K562 (cell line): ENCODE measurements at regions not wholly inside any gene's neighbourhood (a gene's known extent, or its start where the extent isn't known, plus 50 kb on each side); places are given as distances from the start of the nearest gene placed in this dataset.

Source experiments
- ATAC-seq: fragments of 200-7000 bp; cut with Tn5 transposase; 3 replicates; pipeline ENCODE4 v1.9.1; 2020; ENCODE audit warnings: moderate library complexity
- BruUV-seq: library from RNA; stranded (reverse); fragments of 400-500 nt; replicated peaks from 2 replicates; lab custom pipeline; 2021; lab: Mats Ljungman, UMichigan
- CTCF ChIA-PET: fragments of 300-600 bp; formaldehyde crosslinking; extraction: SDS; loops from one replicate; lab custom pipeline; 2021; ENCODE audit warnings: low intra/inter-chr PET ratio; lab: Yijun Ruan, JAX
- POLR2A ChIA-PET: fragments of 300-600, 350-650 bp; sonication (Branson Sonifier 250); formaldehyde crosslinking; extraction: SDS; loops from one replicate; lab custom pipeline; 2021; ENCODE audit warnings: antibody characterized with exemption, inconsistent platforms; lab: Yijun Ruan, JAX
- DNase-seq, 4 experiments: peaks; one replicate each; pipeline versions ENCODE4 v3.0.0 to v3.0.0-alpha.2; 2011 to 2018; ENCODE audit warnings: low spot score in 3 of 4, mixed read lengths in 3 of 4; ENCODE audit errors: extremely low read depth in 1 of 4
- FAIRE-seq: peaks from 2 replicates; lab custom pipeline; 2011; peaks lifted over from hg19 to GRCh38; lab: Jason Lieb, UNC
- H2AFZ ChIP-seq: 2 replicates; pipeline ENCODE4 v1.6.0; 2011; ENCODE audit warnings: low read depth, low read length, control low read depth, inconsistent platforms
- H3K27ac ChIP-seq: fragments of 200-600 bp; 3 replicates; pipeline ENCODE4 v1.8.0; 2011; ENCODE audit warnings: low read depth, mild to moderate bottlenecking, control low read depth, inconsistent platforms, low read length, moderate library complexity, mixed read lengths; ENCODE audit errors: extremely low read depth
- H3K27me3 ChIP-seq, 2 experiments: fragments of 300-600 bp in 1 of 2; 2 replicates in 1 of 2; 3 replicates in 1 of 2; pipeline versions ENCODE4 v1.6.0 to v1.8.0; 2011; ENCODE audit warnings: inconsistent platforms in 2 of 2, low read length in 2 of 2, mild to moderate bottlenecking in 1 of 2, mixed read lengths in 1 of 2, moderate library complexity in 1 of 2; ENCODE audit not compliant: control insufficient read depth in 2 of 2, insufficient read depth in 2 of 2
- H3K36me3 ChIP-seq: fragments of 300-600 bp; 3 replicates; pipeline ENCODE4 v1.8.0; 2011; ENCODE audit warnings: mild to moderate bottlenecking, low read length, inconsistent platforms; ENCODE audit not compliant: control insufficient read depth, insufficient read depth
- H3K4me1 ChIP-seq, 2 experiments: fragments of 200-600 bp in 1 of 2; replicated peaks in 1 of 2; 2 replicates in 1 of 2; 3 replicates in 1 of 2; pipeline versions ENCODE4 v1.5.1 to v1.8.0; 2011; ENCODE audit warnings: inconsistent platforms in 2 of 2, low read length in 2 of 2, mild to moderate bottlenecking in 1 of 2, mixed read lengths in 1 of 2, moderate library complexity in 1 of 2; ENCODE audit not compliant: control insufficient read depth in 2 of 2, insufficient read depth in 2 of 2
- H3K4me2 ChIP-seq: 2 replicates; pipeline ENCODE4 v1.6.1; 2011; ENCODE audit warnings: low read length, control low read depth, inconsistent platforms, mixed read lengths; ENCODE audit not compliant: insufficient read depth
- H3K4me3 ChIP-seq: fragments of 200-600 bp; sonication (generic), shearing (Covaris generic); 2 replicates; pipeline ENCODE4 v1.5.1; 2016; ENCODE audit warnings: control low read depth, inconsistent platforms
- H3K79me2 ChIP-seq: fragments of 200-600 bp; 3 replicates; pipeline ENCODE4 v1.8.0; 2011; ENCODE audit warnings: low read length, inconsistent platforms; ENCODE audit not compliant: control insufficient read depth, insufficient read depth
- H3K9ac ChIP-seq, 2 experiments: 2 replicates each; pipeline versions ENCODE4 v1.6.0 to v1.6.1; 2011; ENCODE audit warnings: low read depth in 2 of 2, low read length in 2 of 2, control low read depth in 1 of 2, inconsistent platforms in 1 of 2, mild to moderate bottlenecking in 1 of 2, mixed read lengths in 1 of 2; ENCODE audit not compliant: insufficient read depth in 1 of 2
- H3K9me1 ChIP-seq: one replicate; pipeline ENCODE4 v1.6.0; 2011; ENCODE audit warnings: inconsistent platforms, mild to moderate bottlenecking, low read length, moderate library complexity; ENCODE audit not compliant: control insufficient read depth, insufficient read depth
- H3K9me3 ChIP-seq: replicated peaks from 2 replicates; pipeline ENCODE4 v1.5.1; 2011; ENCODE audit warnings: low read depth, low read length, inconsistent platforms; ENCODE audit not compliant: control insufficient read depth, insufficient read depth
- H4K20me1 ChIP-seq: replicated peaks from 2 replicates; pipeline ENCODE4 v1.6.1; 2011; ENCODE audit warnings: low read length, inconsistent platforms, mixed read lengths; ENCODE audit not compliant: control insufficient read depth, insufficient read depth
- CEBPG ChIP-seq, 3 experiments: fragments of 200-800 bp in 1 of 3; sonication (Bioruptor generic) in 1 of 3; sonication (generic) in 1 of 3; formaldehyde crosslinking in 1 of 3; IDR thresholded peaks in 2 of 3; conservative IDR thresholded peaks in 1 of 3; 2 replicates each; pipeline versions ENCODE4 v1.6.1 to v1.8.0; 2016 to 2022; ENCODE audit warnings: missing compliant biosample characterization in 2 of 3, missing genetic modification characterization in 2 of 3, mild to moderate bottlenecking in 1 of 3, missing genetic modification reagents in 1 of 3
- HLTF ChIP-seq: fragments of 450-650 bp; IDR thresholded peaks from 2 replicates; pipeline ENCODE4 v1.6.1; 2016
- KDM4B ChIP-seq, 2 experiments: fragments of 450-650 bp in 1 of 2; sonication (generic) in 1 of 2; IDR thresholded peaks; 2 replicates each; pipeline ENCODE4 v1.6.1; 2016 to 2017; ENCODE audit warnings: borderline replicate concordance in 2 of 2, antibody characterized with exemption in 1 of 2, low read depth in 1 of 2, mild to moderate bottlenecking in 1 of 2
- MEIS2 ChIP-seq: fragments of 450-650 bp; IDR thresholded peaks from 2 replicates; pipeline ENCODE4 v1.6.1; 2014; ENCODE audit warnings: mild to moderate bottlenecking; ENCODE audit not compliant: partially characterized antibody
- NCOA1 ChIP-seq: fragments of 450-650 bp; IDR thresholded peaks from 2 replicates; pipeline ENCODE4 v1.6.1; 2016; ENCODE audit warnings: low read depth
- PHF21A ChIP-seq: fragments of 450-650 bp; IDR thresholded peaks from 2 replicates; pipeline ENCODE4 v1.6.1; 2017; ENCODE audit warnings: low read depth, borderline replicate concordance
- PHF8 ChIP-seq: fragments of 200-600 bp; sonication (generic); IDR thresholded peaks from 2 replicates; pipeline ENCODE4 v1.6.1; 2012; ENCODE audit warnings: mixed run types, mild to moderate bottlenecking, inconsistent platforms, low read length, moderate library complexity, borderline replicate concordance
- SNIP1 ChIP-seq: fragments of 450-650 bp; IDR thresholded peaks from 2 replicates; pipeline ENCODE4 v1.7.1; 2017; ENCODE audit warnings: low read depth, mild to moderate bottlenecking
- TEAD1 ChIP-seq, 2 experiments: fragments of 450-650 bp in 1 of 2; sonication (generic) in 1 of 2; formaldehyde crosslinking; IDR thresholded peaks; 2 replicates each; pipeline versions ENCODE4 v1.4.0 to v1.8.0; 2020 to 2022; ENCODE audit warnings: mild to moderate bottlenecking in 2 of 2, missing genetic modification reagents in 1 of 2
- ZNF12 ChIP-seq: sonication (generic); formaldehyde crosslinking; IDR thresholded peaks from 2 replicates; pipeline ENCODE4 v1.4.0; 2020; ENCODE audit warnings: mild to moderate bottlenecking, missing genetic modification reagents
- WGBS: fragments of 100-300 bp; shearing (Covaris generic); methylation state at CpG from one replicate; pipeline ENCODE4 v1.1.6; 2016; ENCODE audit warnings: low coverage, mixed read lengths; ENCODE audit not compliant: insufficient coverage; ENCODE audit errors: missing lambda C conversion rate; 5-methylcytosine and 5-hydroxymethylcytosine counted together
- in situ Hi-C: fragments of 300-500 bp; cut with MboI; formaldehyde crosslinking; loops from 4 replicates; pipeline ENCODE4 v1.15.0; 2018; ENCODE audit warnings: inconsistent platforms, mixed read lengths
- intact Hi-C: fragments of 100-400 bp; cut with micrococcal nuclease; formaldehyde crosslinking; loops from 2 replicates; pipeline ENCODE4 v1.14.2; 2022

DNA sequence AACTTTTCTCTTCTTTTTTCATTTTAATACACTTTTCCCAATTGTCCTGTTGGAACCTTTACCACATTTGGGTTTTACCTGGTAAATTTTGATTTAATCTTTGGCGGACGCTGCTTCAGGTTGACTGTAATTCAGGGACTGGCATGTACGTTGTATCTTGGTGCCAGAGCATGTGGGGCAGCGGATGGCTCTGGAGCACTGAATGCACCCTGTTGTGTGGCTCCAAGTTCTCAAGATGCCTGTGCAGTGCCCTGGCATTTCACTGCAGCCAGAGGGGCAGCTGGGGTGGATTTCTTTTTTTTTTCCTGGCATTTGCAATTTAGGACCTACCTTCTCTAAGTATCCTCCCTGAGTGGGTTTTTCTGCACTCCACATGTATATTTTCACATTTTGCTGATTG is 242.2 kb downstream of the BLID start:
- Histone ChIP-seq H4K20me1 (no peaks in the 10 kb centered on the region), H3K79me2 (no peaks in the 10 kb centered on the region), H3K4me2 (no peak overlapping the region), H2AFZ (no peak overlapping the region), H3K36me3 (no peaks in the 10 kb centered on the region), H3K4me1 (no peaks in the 10 kb centered on the region), H3K27me3 (no peaks in the 10 kb centered on the region), H3K4me3 (no peak overlapping the region), H3K9me3 (no peaks in the 10 kb centered on the region; the same call in 1 of the 2 replicates), H3K9ac (no peak overlapping the region), H3K27ac (no peak overlapping the region), H3K9me1 (no peaks in the 10 kb centered on the region)
- BruUV-seq, result no TSS peak
- TF ChIP-seq ZNF12 (CRISPR knock-in tag), result no peak
- no peak for TF ChIP-seq HLTF
- TF ChIP-seq KDM4B (IDR thresholded peaks at IDR 0.05; ENCODE audit: borderline replicate concordance in 2 of 2, low read depth in 1 of 2), result no peak
- no peak for TF ChIP-seq PHF8
- no peak for TF ChIP-seq PHF21A
- no peak for TF ChIP-seq SNIP1
- TF ChIP-seq CEBPG (CRISPR knock-in tag; IDR thresholded peaks at IDR 0.05), result no peak
- TF ChIP-seq CEBPG (tag; conservative IDR thresholded peaks at IDR 0.05 in 1 of 2, IDR thresholded peaks at IDR 0.05 in 1 of 2), result no peak
- no peak for TF ChIP-seq NCOA1
- no peak for TF ChIP-seq MEIS2
- TF ChIP-seq TEAD1 (CRISPR knock-in tag; IDR thresholded peaks at IDR 0.05), result no peak
- CTCF ChIA-PET, result no interaction called here
- no peak for DNase-seq
- FAIRE-seq, result no peak
- WGBS, result 2% methylated on average over 4 of the region's 4 CpGs
- ATAC-seq, result no peak
- POLR2A ChIA-PET, result interaction anchor here (0.8 kb wide), 1 partner anchor 163 kb away, joined by 3 read pairs; no protein-coding TSS in a partner anchor
- intact Hi-C loops (no loop called here), in situ Hi-C loops (no loop called here)
